ENCODE measurements at regions not wholly inside any gene's neighbourhood (a gene's known extent, or its start where the extent isn't known, plus 50 kb on each side); places are given as distances from the start of the nearest gene placed in this dataset.

- TF ChIP-seq EP300 (IDR thresholded peaks at IDR 0.05; ENCODE audit: borderline replicate concordance) (no peak), FOXM1 (IDR thresholded peaks at IDR 0.05; ENCODE audit: borderline replicate concordance, low read depth) (no peak)
Observed at GRCh38 chr14:22489957-22490950, 98.8 kb downstream of the DAD1 start.

GRCh38 chr14:22489244-22489545, 99.8 kb downstream of the DAD1 start:
- TF ChIP-seq TAF1 (IDR thresholded peaks at IDR 0.05; ENCODE audit: low read depth) (no peak), RAD21 (IDR thresholded peaks at IDR 0.05; ENCODE audit: low read depth) (no peak), TCF12 (IDR thresholded peaks at IDR 0.05; ENCODE audit: low read depth) (no peak), USF1 (IDR thresholded peaks at IDR 0.05) (no peak), CEBPB (IDR thresholded peaks at IDR 0.05) (no peak), FOXM1 (IDR thresholded peaks at IDR 0.05; ENCODE audit: borderline replicate concordance, low read depth) (no peak), TEAD4 (IDR thresholded peaks at IDR 0.05) (no peak), ZBTB7A (IDR thresholded peaks at IDR 0.05; ENCODE audit: low read depth) (no peak), REST (IDR thresholded peaks at IDR 0.05; ENCODE audit: low read depth) (no peak), EGR1 (IDR thresholded peaks at IDR 0.05) (no peak), NFIC (IDR thresholded peaks at IDR 0.05) (no peak)

GRCh38 chr14:22488522-22489243, 100.3 kb downstream of the DAD1 start:
- no peak for TF ChIP-seq REST (IDR thresholded peaks at IDR 0.05; ENCODE audit: low read depth)
- TF ChIP-seq TCF12 (IDR thresholded peaks at IDR 0.05; ENCODE audit: low read depth), result no peak
- TF ChIP-seq USF1 (IDR thresholded peaks at IDR 0.05), result no peak

- TF ChIP-seq NFIC (IDR thresholded peaks at IDR 0.05) (no peak), EGR1 (IDR thresholded peaks at IDR 0.05) (no peak), TAF1 (IDR thresholded peaks at IDR 0.05; ENCODE audit: low read depth) (no peak), FOXM1 (IDR thresholded peaks at IDR 0.05; ENCODE audit: borderline replicate concordance, low read depth) (no peak), ZBTB7A (IDR thresholded peaks at IDR 0.05; ENCODE audit: low read depth) (no peak), CEBPB (IDR thresholded peaks at IDR 0.05) (no peak), CREB1 (IDR thresholded peaks at IDR 0.05; ENCODE audit: low read depth) (no peak), TCF12 (IDR thresholded peaks at IDR 0.05; ENCODE audit: low read depth) (no peak), RAD21 (IDR thresholded peaks at IDR 0.05; ENCODE audit: low read depth) (no peak), REST (IDR thresholded peaks at IDR 0.05; ENCODE audit: low read depth) (no peak), TEAD4 (IDR thresholded peaks at IDR 0.05) (no peak), YY1 (IDR thresholded peaks at IDR 0.05; ENCODE audit: low read depth) (no peak), MAX (IDR thresholded peaks at IDR 0.05) (no peak), USF1 (IDR thresholded peaks at IDR 0.05) (no peak), EP300 (IDR thresholded peaks at IDR 0.05; ENCODE audit: borderline replicate concordance) (no peak)
Observed at GRCh38 chr14:22487941-22488340, 101.1 kb downstream of the DAD1 start.
